Osteoblast (primary cell): ENCODE measurements at regions not wholly inside any gene's neighbourhood (a gene's known extent, or its start where the extent isn't known, plus 50 kb on each side); places are given as distances from the start of the nearest gene placed in this dataset.

Experiments
- DNase-seq: peaks from one replicate; pipeline ENCODE4 v3.0.0; 2011; ENCODE audit warnings: low spot score, mixed read lengths; ENCODE audit not compliant: insufficient read length; ENCODE audit errors: missing footprints
- H2AFZ ChIP-seq: 2 replicates; pipeline ENCODE4 v1.6.0; 2011; ENCODE audit warnings: mild to moderate bottlenecking, low read length
- H3K27ac ChIP-seq: 2 replicates; pipeline ENCODE4 v1.5.1; 2011; ENCODE audit warnings: mild to moderate bottlenecking, low read depth, low read length, moderate library complexity
- H3K27me3 ChIP-seq: 2 replicates; pipeline ENCODE4 v1.6.0; 2012; ENCODE audit warnings: mild to moderate bottlenecking, control low read depth, inconsistent platforms, low read length, moderate library complexity; ENCODE audit not compliant: insufficient read depth
- H3K36me3 ChIP-seq: 2 replicates; pipeline ENCODE4 v1.5.1; 2011; ENCODE audit warnings: mild to moderate bottlenecking, low read length, control low read depth, moderate library complexity; ENCODE audit not compliant: insufficient read depth
- H3K4me1 ChIP-seq: 2 replicates; pipeline ENCODE4 v1.5.1; 2011; ENCODE audit warnings: mild to moderate bottlenecking, low read length, control low read depth, moderate library complexity; ENCODE audit not compliant: insufficient read depth
- H3K4me2 ChIP-seq: 2 replicates; pipeline ENCODE4 v1.6.0; 2011; ENCODE audit warnings: mild to moderate bottlenecking, low read length; ENCODE audit not compliant: insufficient read depth
- H3K4me3 ChIP-seq: fragments of 200-600 bp; sonication (generic); 3 replicates; pipeline ENCODE4 v1.5.1; 2012; ENCODE audit warnings: mild to moderate bottlenecking, low read length, inconsistent platforms; ENCODE audit not compliant: insufficient read depth
- H3K79me2 ChIP-seq: 2 replicates; pipeline ENCODE4 v1.6.0; 2012; ENCODE audit warnings: mild to moderate bottlenecking, low read length, control low read depth, inconsistent platforms; ENCODE audit not compliant: insufficient read depth
- H3K9me3 ChIP-seq: 2 replicates; pipeline ENCODE4 v1.5.1; 2011; ENCODE audit warnings: low read depth, low read length, control low read depth
- H4K20me1 ChIP-seq: 2 replicates; pipeline ENCODE4 v1.6.0; 2012; ENCODE audit warnings: mild to moderate bottlenecking, low read length, control low read depth; ENCODE audit not compliant: insufficient read depth
- CTCF ChIP-seq: IDR thresholded peaks from 2 replicates; pipeline ENCODE4 v1.5.1; 2011; ENCODE audit warnings: mild to moderate bottlenecking, low read depth, low read length, moderate library complexity; ENCODE audit errors: extremely low read depth

- Histone ChIP-seq H4K20me1 (no peaks in the 10 kb centered on the region), H3K4me1 (no peaks in the 10 kb centered on the region), H3K79me2 (no peaks in the 10 kb centered on the region), H3K4me2 (no peak overlapping the region), H3K4me3 (no peak overlapping the region), H3K27me3 (no peaks in the 10 kb centered on the region), H3K27ac (no peak overlapping the region), H3K36me3 (no peaks in the 10 kb centered on the region), H2AFZ (no peak overlapping the region), H3K9me3 (no peaks in the 10 kb centered on the region)
- TF ChIP-seq CTCF = no peak
- DNase-seq = no peak
These were observed 99.9 kb upstream of the GRIA1 start for GRCh38 chr5:153390569-153390968.

- Histone ChIP-seq H3K36me3 (no peaks in the 10 kb centered on the region), H3K4me3 (no peak overlapping the region), H4K20me1 (no peaks in the 10 kb centered on the region), H3K27me3 (no peaks in the 10 kb centered on the region), H3K27ac (no peak overlapping the region), H2AFZ (peak overlapping the region; percentile 59), H3K9me3 (no peaks in the 10 kb centered on the region), H3K4me1 (peaks cover 3% of the 10 kb centered on the region), H3K79me2 (no peaks in the 10 kb centered on the region), H3K4me2 (no peak overlapping the region)
- no peak for TF ChIP-seq CTCF
- no peak for DNase-seq
These were observed 90.9 kb upstream of the GRIA1 start for GRCh38 chr5:153399595-153399994.

- no peaks in the 10 kb centered on the region for H3K27me3 ChIP-seq
- H3K4me2 ChIP-seq = no peak overlapping the region
- no peak overlapping the region for H3K27ac ChIP-seq
- no peaks in the 10 kb centered on the region for H4K20me1 ChIP-seq
- H2AFZ ChIP-seq = no peak overlapping the region
- peak; percentile 45 for DNase-seq
- no peak overlapping the region for H3K4me3 ChIP-seq
- H3K79me2 ChIP-seq = no peaks in the 10 kb centered on the region
- no peak for TF ChIP-seq CTCF
- H3K36me3 ChIP-seq = no peaks in the 10 kb centered on the region
- peaks cover 3% of the 10 kb centered on the region for H3K4me1 ChIP-seq
- H3K9me3 ChIP-seq = no peaks in the 10 kb centered on the region
These were observed 89.5 kb upstream of the GRIA1 start for GRCh38 chr5:153400931-153401330.

- no peaks in the 10 kb centered on the region for H3K9me3 ChIP-seq
- no peak overlapping the region for H3K4me2 ChIP-seq
- no peaks in the 10 kb centered on the region for H3K36me3 ChIP-seq
- H3K4me3 ChIP-seq = no peak overlapping the region
- peaks cover 3% of the 10 kb centered on the region for H3K4me1 ChIP-seq
- no peaks in the 10 kb centered on the region for H4K20me1 ChIP-seq
- H3K27me3 ChIP-seq = no peaks in the 10 kb centered on the region
- H2AFZ ChIP-seq = no peak overlapping the region
- H3K79me2 ChIP-seq = no peaks in the 10 kb centered on the region
- no peak overlapping the region for H3K27ac ChIP-seq
- no peak for TF ChIP-seq CTCF
- peak; percentile 66 for DNase-seq
These were observed 87.9 kb upstream of the GRIA1 start for GRCh38 chr5:153402550-153402949.
